ENCODE measurements at regions not wholly inside any gene's neighbourhood (a gene's known extent, or its start where the extent isn't known, plus 50 kb on each side); places are given as distances from the start of the nearest gene placed in this dataset.

DNA sequence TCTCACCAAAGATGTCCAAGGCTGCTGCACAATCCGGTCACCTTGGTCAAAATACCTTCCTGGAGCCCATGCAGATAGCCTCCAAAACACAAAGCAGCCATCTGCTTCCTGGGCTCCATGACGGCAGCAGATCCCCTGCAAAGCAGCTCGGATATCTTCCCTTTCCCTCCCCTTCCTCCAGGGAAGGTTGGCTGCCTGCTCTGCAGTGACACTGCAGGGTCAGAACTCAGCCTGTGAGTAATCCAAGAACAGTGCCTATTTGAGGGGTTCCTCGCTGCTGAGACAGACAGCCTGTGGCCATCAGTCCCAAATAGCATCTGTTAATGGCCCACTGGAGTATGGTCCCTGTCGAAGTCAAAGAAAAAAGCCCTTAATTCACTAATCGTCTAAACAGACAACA lies 270.8 kb downstream of the PREX1 start:
- no peak for TF ChIP-seq CTCF (IDR thresholded peaks at IDR 0.05; ENCODE audit: insufficient read depth in 1 of 2, low read depth in 1 of 2, low read length in 1 of 2, severe bottlenecking in 1 of 2, unreplicated experiment in 1 of 2)
- BruUV-seq (replicated peaks), result no TSS peak
- Mint-ChIP-seq H3K27me3 (ENCODE audit: insufficient read depth, unreplicated experiment) (no peaks in the 10 kb centered on the region), H3K4me1 (ENCODE audit: low read depth, unreplicated experiment) (peaks cover 5% of the 10 kb centered on the region), H3K4me3 (ENCODE audit: unreplicated experiment) (no peak overlapping the region), H3K9me3 (ENCODE audit: unreplicated experiment) (no peaks in the 10 kb centered on the region), H3K36me3 (ENCODE audit: insufficient read depth, unreplicated experiment) (no peaks in the 10 kb centered on the region), H3K27ac (ENCODE audit: unreplicated experiment) (no peak overlapping the region)
- Histone ChIP-seq H3K4me3 (ENCODE audit: low read depth, low read length) (no peak overlapping the region), H3K4me1 (peaks cover 7% of the 10 kb centered on the region; the same call in 1 of the 2 replicates), H3K27me3 (replicated peaks; ENCODE audit: control insufficient read depth, insufficient read depth, low read length) (no peaks in the 10 kb centered on the region), H3K36me3 (ENCODE audit: control insufficient read depth, insufficient read depth, low read length) (no peaks in the 10 kb centered on the region), H3K9me3 (no peaks in the 10 kb centered on the region)
- DNase-seq, result no peak
- CTCF ChIA-PET, result interaction anchor here (1.6 kb wide), 1 partner anchor 64 kb away, joined by 4 read pairs; no protein-coding TSS in a partner anchor
- POLR2A ChIA-PET, result no interaction called here
- intact Hi-C loops (cut with micrococcal nuclease; ENCODE audit: unreplicated experiment), result no loop called here

DNA sequence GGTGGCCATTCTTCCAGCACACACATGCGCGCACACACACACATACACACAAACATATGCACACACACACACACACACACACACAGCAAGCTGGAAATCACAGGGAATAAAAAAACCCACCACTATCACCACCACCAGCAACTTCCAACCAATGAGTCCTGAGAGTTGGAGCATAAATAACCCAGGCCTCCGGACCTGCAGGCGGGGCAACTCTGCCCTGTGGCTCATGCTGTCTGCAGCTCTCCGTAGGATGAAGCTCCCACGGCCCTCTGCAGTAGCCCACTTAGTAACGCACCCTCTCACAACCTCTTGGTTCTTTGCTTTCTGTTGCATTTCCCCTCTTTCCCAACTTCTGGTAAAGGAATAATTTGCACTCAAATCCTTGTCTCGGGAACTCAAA lies 275.2 kb downstream of the PREX1 start:
- Mint-ChIP-seq H3K27ac (ENCODE audit: unreplicated experiment) (no peak overlapping the region), H3K4me3 (ENCODE audit: unreplicated experiment) (no peak overlapping the region), H3K9me3 (ENCODE audit: unreplicated experiment) (no peaks in the 10 kb centered on the region), H3K36me3 (ENCODE audit: insufficient read depth, unreplicated experiment) (no peaks in the 10 kb centered on the region), H3K4me1 (ENCODE audit: low read depth, unreplicated experiment) (peaks cover 15% of the 10 kb centered on the region), H3K27me3 (ENCODE audit: insufficient read depth, unreplicated experiment) (no peaks in the 10 kb centered on the region)
- intact Hi-C loops (cut with micrococcal nuclease; ENCODE audit: unreplicated experiment), result no loop called here
- POLR2A ChIA-PET, result no interaction called here
- Histone ChIP-seq H3K27me3 (replicated peaks; ENCODE audit: control insufficient read depth, insufficient read depth, low read length) (no peaks in the 10 kb centered on the region), H3K4me3 (ENCODE audit: low read depth, low read length) (no peak overlapping the region), H3K36me3 (ENCODE audit: control insufficient read depth, insufficient read depth, low read length) (no peaks in the 10 kb centered on the region), H3K9me3 (no peaks in the 10 kb centered on the region), H3K4me1 (peaks cover 22% of the 10 kb centered on the region)
- no peak for TF ChIP-seq CTCF (IDR thresholded peaks at IDR 0.05; ENCODE audit: insufficient read depth in 1 of 2, low read depth in 1 of 2, low read length in 1 of 2, severe bottlenecking in 1 of 2, unreplicated experiment in 1 of 2)
- BruUV-seq (replicated peaks), result no TSS peak
- no peak for DNase-seq
- CTCF ChIA-PET, result interaction anchor here (0.6 to 1.5 kb wide), 2 partner anchors 68 to 1031 kb away, joined by 3 to 5 read pairs; no protein-coding TSS in a partner anchor

DNA sequence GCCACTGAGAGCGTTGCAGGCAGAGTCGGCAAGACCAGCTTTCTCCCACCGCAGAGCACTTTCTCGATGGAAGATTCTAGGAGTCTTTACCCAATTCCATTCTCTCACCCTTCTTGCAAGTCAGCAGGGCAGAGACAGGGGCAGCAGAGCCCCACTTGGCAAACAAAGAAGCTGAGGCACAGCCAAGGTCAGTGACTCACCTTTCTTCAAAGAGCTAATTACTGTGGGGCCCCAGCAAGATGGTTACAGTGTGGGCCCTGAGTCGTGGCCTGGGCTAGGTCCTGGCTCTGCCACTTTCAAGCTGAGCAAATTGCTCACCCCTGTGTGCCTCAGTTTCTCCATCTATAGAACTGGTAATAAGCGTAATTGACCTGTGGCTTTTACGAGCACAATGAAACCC lies 277.0 kb downstream of the PREX1 start:
- Mint-ChIP-seq H3K27me3 (ENCODE audit: insufficient read depth, unreplicated experiment) (no peaks in the 10 kb centered on the region), H3K27ac (ENCODE audit: unreplicated experiment) (no peak overlapping the region), H3K4me1 (ENCODE audit: low read depth, unreplicated experiment) (peaks cover 15% of the 10 kb centered on the region), H3K4me3 (ENCODE audit: unreplicated experiment) (no peak overlapping the region), H3K36me3 (ENCODE audit: insufficient read depth, unreplicated experiment) (no peaks in the 10 kb centered on the region), H3K9me3 (ENCODE audit: unreplicated experiment) (no peaks in the 10 kb centered on the region)
- BruUV-seq (replicated peaks), result no TSS peak
- no peaks in the 10 kb centered on the region for H3K9me3 ChIP-seq
- no peaks in the 10 kb centered on the region for H3K36me3 ChIP-seq (ENCODE audit: control insufficient read depth, insufficient read depth, low read length)
- TF ChIP-seq CTCF (IDR thresholded peaks at IDR 0.05; ENCODE audit: insufficient read depth in 1 of 2, low read depth in 1 of 2, low read length in 1 of 2, severe bottlenecking in 1 of 2, unreplicated experiment in 1 of 2), result no peak
- ChIA-PET POLR2A (no interaction called here), CTCF (interaction anchor here (1.1 to 1.7 kb wide), 2 partner anchors 11 to 70 kb away, joined by 3 to 7 read pairs; no protein-coding TSS in a partner anchor)
- H3K4me3 ChIP-seq (ENCODE audit: low read depth, low read length), result no peak overlapping the region
- H3K27me3 ChIP-seq (replicated peaks; ENCODE audit: control insufficient read depth, insufficient read depth, low read length), result no peaks in the 10 kb centered on the region
- intact Hi-C loops (cut with micrococcal nuclease; ENCODE audit: unreplicated experiment), result no loop called here
- no peak for DNase-seq
- H3K4me1 ChIP-seq, result peaks cover 25% of the 10 kb centered on the region

Measured in Caco-2 (cell line).